ENCODE measurements at regions not wholly inside any gene's neighbourhood (a gene's known extent, or its start where the extent isn't known, plus 50 kb on each side); places are given as distances from the start of the nearest gene placed in this dataset.
"Not testable (repeated sequence)": the region's sequence is repeated elsewhere in the genome, so short reads cannot be mapped to it uniquely, and the experiment has no call there.

DNA sequence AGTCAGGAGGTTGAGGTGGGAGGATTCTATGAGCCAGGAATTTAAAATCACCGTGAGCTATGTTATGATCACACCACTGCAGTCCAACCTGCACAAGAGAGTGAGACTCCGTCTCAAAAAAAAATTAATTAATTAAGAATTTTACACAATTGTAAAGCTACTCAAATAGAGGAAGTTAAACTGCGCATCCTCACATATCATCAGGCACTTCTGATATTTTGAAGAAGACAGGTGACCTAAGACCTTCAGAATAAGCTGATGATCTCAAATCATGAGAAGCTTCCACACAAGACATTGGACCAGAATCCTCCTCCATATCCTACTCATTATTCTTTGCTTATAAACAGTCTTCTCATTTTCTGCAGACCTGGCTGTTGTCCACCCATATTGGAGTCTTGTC is 800.9 kb downstream of the TMEM121 start:
- no peak overlapping the region for H3K4me3 ChIP-seq (ENCODE audit: low read length)
- TF ChIP-seq, protein P1, sequence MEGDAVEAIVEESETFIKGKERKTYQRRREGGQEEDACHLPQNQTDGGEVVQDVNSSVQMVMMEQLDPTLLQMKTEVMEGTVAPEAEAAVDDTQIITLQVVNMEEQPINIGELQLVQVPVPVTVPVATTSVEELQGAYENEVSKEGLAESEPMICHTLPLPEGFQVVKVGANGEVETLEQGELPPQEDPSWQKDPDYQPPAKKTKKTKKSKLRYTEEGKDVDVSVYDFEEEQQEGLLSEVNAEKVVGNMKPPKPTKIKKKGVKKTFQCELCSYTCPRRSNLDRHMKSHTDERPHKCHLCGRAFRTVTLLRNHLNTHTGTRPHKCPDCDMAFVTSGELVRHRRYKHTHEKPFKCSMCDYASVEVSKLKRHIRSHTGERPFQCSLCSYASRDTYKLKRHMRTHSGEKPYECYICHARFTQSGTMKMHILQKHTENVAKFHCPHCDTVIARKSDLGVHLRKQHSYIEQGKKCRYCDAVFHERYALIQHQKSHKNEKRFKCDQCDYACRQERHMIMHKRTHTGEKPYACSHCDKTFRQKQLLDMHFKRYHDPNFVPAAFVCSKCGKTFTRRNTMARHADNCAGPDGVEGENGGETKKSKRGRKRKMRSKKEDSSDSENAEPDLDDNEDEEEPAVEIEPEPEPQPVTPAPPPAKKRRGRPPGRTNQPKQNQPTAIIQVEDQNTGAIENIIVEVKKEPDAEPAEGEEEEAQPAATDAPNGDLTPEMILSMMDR (conservative IDR thresholded peaks at IDR 0.05; ENCODE audit: low read length) = no peak
- DNase-seq (ENCODE audit: low read depth) = no peak

DNA sequence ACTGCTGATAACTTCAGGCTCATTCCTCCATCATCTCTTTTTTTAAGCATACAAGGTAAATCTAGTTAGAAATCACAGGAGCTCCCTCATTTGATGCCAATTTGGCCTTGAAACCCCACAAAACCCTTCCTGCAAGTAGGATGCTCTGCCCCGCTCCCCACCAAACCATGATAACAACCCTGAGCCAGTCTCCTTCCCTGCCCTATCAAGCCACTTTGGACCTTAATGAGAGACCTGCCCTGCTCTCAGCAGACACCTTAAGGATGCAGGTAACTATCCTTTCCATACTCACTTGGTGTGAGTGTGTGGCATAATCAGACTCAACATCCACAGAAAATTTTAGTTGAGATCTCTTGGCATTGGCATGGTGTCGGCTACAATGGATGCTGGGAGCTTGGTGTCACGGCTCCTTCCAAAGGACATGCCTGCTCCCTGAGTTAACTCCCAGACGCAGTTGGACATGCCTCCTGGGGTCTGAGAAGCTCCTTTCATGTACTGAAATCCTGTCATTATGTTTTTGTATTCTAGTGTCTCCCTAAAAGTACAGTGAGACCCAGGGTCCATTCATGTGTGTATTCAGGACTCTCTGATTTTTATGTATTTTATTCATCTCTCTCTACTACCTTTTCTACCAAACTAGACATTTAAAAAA is 801.4 kb downstream of the TMEM121 start:
- not testable (repeated sequence) for H3K4me3 ChIP-seq (ENCODE audit: low read length); DNase-seq (ENCODE audit: low read depth)

DNA sequence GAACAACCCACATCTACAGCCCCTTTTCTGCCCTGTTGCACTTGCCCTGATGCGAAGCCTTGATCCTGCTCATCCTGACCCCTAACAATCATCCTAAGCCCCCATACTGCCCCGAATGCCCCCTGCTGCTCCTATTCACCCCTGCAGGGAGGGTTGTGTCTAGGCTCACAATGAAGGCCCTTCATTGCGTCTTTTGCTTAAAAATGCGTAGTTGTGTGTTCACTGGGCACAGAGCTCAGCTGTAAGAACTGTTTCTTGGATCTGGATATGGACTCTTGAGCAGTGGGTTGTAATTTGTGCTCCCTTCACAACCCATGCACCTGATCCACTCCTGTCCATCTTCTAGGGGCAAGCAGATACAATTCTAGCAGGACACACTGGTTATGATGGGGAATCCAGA is 802.9 kb downstream of the TMEM121 start:
- DNase-seq (ENCODE audit: low read depth); H3K4me3 ChIP-seq (ENCODE audit: low read length): not testable (repeated sequence)

DNA sequence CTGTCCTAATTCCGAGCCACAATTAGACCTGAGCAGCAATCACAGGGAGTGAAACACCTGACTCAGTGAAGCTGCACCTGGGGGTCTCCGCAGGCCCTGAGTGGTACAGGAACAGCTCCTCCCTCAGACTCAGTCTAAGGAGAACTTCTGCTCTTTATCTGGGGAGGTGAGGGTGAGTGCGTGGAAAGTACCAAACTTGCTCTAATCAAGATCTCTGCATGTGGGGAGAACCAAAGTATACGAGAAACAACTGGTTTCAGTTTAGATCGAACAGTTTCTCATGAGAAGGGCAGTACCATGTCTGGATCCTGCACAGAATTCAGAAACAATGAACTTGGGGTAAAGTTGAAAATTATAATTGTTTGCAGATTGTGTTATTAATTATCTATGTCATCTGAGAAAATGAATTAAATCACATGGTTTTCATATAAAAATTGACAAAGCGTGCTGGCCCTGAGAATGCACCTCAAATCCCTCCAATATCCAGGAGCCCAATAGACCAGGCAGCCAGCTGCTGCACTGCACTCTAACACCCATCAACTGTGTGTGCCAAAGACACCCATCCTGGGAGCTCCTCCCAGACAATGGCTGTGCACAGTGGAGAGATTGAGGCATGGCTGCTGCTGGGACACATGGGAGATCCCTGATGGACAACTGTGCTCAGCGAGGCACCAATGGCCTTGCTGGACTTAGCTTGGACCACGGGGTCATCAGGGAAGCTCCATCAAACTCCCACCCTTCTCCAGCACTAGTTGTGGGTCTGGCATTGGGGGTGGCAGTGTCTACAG is 803.8 kb downstream of the TMEM121 start:
- not testable (repeated sequence) for H3K4me3 ChIP-seq (ENCODE audit: low read length); DNase-seq (ENCODE audit: low read depth)

DNA sequence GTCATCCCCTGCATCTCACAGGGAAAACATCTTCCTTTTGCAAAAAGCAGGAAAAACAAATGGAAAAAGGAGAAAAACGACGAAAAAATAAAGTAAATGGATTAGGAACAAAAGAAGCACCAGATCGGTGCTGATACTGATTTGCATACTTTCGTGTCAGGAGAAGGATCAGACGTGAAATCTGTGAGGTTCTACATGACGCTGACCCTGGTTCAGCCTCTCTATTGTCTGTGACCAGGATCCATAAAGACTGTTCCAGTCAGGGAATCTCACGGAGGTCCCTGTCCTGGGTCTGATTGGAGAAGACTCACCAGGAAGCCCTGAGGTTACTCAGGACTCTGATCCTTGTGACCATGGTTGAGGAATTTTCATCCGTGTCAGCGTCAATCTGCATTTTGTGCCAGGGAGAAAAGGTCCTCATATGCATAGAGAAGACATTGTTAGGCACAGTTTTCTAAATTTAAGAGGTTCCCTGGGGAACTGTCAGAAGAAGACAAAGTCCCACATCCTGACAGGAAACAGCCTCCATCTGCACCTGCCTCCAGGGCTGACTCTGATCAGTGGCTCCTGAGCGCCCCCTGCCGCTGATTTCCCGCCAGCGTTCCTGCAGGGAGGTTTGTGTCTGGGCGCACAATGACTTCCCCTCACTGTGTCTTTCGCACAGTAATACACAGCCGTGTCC is 808.2 kb downstream of the TMEM121 start:
- not testable (repeated sequence) for DNase-seq (ENCODE audit: low read depth)

DNA sequence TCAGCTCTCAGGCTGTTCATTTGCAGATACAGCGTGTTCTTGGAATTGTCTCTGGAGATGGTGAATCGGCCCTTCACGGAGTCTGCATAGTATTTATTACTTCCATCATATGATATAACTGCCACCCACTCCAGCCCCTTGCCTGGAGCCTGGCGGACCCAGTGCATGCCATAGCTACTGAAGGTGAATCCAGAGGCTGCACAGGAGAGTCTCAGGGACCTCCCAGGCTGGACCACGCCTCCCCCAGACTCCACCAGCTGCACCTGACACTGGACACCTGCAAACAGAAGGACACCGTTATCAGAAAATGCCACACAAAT is 808.7 kb downstream of the TMEM121 start:
- DNase-seq (ENCODE audit: low read depth); H3K4me3 ChIP-seq (ENCODE audit: low read length): not testable (repeated sequence)

More for the DNA sequence above, 808.2 kb downstream of the TMEM121 start:
- not testable (repeated sequence) for H3K4me3 ChIP-seq (ENCODE audit: low read length)

DNA sequence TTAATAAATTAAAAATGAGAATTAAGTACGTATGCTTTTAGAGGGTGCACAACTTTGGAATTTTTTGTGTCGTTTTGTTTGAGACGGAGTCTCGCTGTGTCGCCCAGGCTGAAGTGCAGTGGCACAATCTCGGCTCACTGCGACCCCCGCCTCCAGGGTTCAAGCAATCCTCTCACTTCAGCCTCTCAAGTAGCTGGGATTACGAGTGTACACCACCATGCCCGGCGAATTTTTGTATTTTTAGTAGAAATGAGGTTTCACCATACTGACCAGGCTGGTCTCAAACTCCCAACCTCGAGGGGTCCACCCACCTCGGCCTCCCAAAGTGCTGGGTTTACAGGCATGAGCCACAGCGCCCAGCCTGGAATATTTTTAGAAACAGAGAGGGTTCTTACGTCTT is 812.4 kb downstream of the TMEM121 start:
- not testable (repeated sequence) for H3K4me3 ChIP-seq (ENCODE audit: low read length); DNase-seq (ENCODE audit: low read depth)

DNA sequence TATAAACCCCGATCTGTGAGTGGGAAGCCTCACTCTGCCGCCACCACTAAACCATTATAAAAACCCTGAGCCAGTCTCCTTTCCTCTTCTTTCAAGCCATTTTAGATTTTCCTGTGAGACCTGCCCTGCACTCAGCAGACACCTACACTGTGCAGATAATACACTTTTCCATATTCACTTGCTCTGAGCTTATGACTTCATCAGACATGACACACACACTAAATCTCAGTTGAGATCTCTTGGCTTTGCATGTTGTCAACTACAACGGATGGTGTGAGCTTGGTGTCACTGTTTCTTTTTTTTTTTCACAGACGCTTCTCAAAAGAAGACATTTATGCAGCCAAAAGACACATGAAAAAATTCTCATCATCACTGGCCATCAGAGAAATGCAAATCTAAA is 814.3 kb downstream of the TMEM121 start:
- DNase-seq (ENCODE audit: low read depth); H3K4me3 ChIP-seq (ENCODE audit: low read length): not testable (repeated sequence)

DNA sequence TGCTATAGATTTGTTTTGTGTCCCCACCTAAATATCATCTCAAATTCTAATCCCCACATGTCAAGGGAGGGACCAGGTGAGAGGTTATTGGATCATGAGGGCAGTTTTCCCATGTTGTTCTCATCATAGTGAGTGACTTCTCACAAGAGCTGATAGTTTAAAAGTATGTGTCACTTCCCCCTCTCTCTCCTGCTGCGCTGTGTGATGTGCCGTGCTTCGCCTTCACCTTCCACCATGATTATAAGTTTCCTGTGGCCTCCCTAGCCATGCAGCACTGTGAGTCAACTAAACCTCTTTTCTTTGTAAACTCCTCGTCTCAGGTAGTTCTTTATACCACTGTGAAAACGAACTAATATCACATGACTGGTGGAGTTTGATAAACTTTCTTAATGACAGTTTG is 814.8 kb downstream of the TMEM121 start:
- H3K4me3 ChIP-seq (ENCODE audit: low read length); DNase-seq (ENCODE audit: low read depth): not testable (repeated sequence)

DNA sequence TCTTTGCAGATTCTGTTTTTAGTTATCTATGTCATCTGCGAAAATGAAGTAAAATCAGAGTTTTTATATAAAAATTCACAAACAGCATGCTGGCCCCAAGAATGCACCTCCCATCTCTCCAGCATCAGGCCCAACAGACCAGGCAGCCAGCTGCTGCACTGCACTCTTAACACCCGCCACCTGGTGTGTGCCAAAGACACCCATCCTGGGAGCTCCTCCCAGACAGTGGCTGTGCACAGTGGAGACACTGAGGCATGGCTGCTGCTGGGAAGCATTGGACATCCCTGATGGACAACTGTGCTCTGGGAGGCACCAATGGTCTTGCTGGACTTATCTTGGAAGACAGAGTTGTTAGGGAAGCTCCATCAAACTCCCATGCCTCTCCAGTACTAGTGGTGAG is 817.2 kb downstream of the TMEM121 start:
- no peak overlapping the region for H3K4me3 ChIP-seq (ENCODE audit: low read length)
- TF ChIP-seq, protein P1 (conservative IDR thresholded peaks at IDR 0.05; ENCODE audit: low read length) = no peak

DNA sequence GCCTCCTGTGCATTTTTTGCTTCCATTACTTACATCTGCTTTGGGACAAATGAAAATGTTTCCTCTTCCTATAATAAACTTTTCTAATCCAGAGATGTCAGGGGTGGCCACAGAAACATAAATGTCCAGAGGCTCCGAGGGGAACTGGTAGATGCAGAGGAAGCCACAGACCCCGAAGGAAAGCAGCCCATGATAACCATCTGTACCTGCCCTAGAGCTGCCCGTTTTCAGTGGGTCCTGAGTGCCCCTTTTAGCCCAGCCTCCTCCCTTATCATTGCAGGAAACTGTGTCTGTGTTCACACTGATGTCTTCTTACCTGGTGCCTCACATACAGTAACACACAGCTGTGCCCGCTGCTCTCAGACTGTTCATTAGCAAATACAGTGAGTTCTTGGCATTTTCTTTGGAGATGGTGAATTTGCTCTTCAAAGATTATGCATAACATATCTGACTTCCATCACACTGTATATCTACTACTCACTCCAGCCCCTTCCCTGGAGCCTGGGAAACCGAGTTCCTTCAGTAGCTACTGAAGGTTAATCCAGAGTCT is 817.8 kb downstream of the TMEM121 start:
- not testable (repeated sequence) for DNase-seq (ENCODE audit: low read depth)

More for the DNA sequence above, 817.2 kb downstream of the TMEM121 start:
- no peak for DNase-seq (ENCODE audit: low read depth)

DNA sequence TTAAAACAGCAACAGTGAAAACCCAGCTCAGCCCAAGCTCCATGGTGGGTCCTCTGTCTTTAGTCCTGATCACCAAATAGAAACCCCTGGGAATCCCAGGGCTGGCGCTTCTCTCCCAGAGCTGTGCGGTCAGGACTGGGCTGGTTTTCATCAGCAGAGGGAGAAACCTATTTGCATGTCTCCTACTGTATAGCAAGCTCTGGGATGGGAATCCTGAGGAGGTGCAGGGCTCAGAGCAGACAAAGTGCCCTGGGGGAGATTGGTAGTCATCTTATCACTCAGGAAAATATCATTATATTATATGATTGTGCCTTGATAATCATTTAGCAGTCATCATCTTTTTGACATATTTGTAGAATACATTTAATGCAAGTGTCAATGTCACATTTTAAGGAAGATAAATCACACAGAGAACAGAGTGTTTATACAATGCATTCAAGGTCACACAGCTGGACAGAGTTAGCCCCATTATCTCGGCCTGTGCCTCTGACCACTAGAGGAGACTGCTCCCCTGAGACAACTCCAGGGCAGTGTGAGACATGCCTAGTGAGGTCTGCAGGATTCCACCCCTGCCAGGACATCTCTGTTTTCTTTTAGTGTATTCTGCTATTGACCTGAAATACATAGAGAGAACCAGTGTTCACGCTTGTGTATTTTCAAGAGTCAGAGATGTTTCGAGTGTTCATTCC is 818.6 kb downstream of the TMEM121 start:
- not testable (repeated sequence) for DNase-seq (ENCODE audit: low read depth)

More for the DNA sequence above, 817.8 kb downstream of the TMEM121 start:
- not testable (repeated sequence) for H3K4me3 ChIP-seq (ENCODE audit: low read length)

More for the DNA sequence above, 818.6 kb downstream of the TMEM121 start:
- H3K4me3 ChIP-seq (ENCODE audit: low read length) = not testable (repeated sequence)
